ENCODE measurements at regions not wholly inside any gene's neighbourhood (a gene's known extent, or its start where the extent isn't known, plus 50 kb on each side); places are given as distances from the start of the nearest gene placed in this dataset.

DNA sequence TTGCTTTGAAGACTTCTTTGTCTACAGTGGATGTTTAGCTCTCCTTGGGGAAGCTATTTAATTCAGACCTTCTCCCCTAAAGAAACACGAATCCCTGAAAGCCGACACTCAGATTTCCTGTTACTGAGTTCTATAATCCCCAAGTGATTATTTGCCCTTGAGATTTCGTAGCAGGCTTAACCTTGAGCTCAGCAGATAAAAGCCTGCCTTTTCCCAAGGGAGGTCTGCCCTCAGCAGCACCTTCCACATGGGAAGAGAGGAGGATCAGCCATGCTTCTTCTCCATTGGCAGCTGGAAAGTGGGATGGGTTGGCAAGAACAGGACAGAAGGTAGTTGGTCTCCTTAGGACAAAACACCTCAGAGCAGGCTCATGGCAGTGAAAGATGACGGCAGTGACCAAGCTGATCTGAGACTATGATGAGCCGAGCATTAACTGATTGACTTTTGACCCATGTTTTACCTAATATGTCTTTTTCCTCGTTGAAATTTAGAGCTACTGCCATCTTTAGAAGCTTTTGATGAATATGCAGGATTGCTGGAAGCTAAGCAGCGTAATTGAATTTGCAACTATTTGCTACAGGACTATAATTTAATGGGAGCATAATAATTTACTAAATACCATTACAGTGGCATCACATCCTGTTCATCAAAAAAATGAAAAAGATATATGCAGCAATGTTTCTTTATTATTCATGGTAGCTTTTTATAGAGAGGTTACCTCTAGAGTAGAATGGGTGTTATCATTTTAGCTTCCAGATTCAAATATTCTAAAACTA is 511.1 kb upstream of the ID2 start:
- Histone ChIP-seq H2AFZ (peak overlapping the region; percentile 75), H3K4me2 (ENCODE audit: low read length) (no peak overlapping the region), H3K79me2 (no peaks in the 10 kb centered on the region), H3K9ac (no peak overlapping the region), H3K36me3 (ENCODE audit: control insufficient read depth, insufficient read depth, low read length) (no peaks in the 10 kb centered on the region), H3K4me3 (ENCODE audit: low read depth, low read length) (no peak overlapping the region), H3K27ac (no peak overlapping the region), H3K4me1 (peaks cover 14% of the 10 kb centered on the region), H3K9me3 (ENCODE audit: control insufficient read depth, low read length) (no peaks in the 10 kb centered on the region), H3K27me3 (ENCODE audit: control insufficient read depth, insufficient read depth, low read length) (no peaks in the 10 kb centered on the region)
- TF ChIP-seq, protein P1, sequence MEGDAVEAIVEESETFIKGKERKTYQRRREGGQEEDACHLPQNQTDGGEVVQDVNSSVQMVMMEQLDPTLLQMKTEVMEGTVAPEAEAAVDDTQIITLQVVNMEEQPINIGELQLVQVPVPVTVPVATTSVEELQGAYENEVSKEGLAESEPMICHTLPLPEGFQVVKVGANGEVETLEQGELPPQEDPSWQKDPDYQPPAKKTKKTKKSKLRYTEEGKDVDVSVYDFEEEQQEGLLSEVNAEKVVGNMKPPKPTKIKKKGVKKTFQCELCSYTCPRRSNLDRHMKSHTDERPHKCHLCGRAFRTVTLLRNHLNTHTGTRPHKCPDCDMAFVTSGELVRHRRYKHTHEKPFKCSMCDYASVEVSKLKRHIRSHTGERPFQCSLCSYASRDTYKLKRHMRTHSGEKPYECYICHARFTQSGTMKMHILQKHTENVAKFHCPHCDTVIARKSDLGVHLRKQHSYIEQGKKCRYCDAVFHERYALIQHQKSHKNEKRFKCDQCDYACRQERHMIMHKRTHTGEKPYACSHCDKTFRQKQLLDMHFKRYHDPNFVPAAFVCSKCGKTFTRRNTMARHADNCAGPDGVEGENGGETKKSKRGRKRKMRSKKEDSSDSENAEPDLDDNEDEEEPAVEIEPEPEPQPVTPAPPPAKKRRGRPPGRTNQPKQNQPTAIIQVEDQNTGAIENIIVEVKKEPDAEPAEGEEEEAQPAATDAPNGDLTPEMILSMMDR (IDR thresholded peaks at IDR 0.05) = no peak

DNA sequence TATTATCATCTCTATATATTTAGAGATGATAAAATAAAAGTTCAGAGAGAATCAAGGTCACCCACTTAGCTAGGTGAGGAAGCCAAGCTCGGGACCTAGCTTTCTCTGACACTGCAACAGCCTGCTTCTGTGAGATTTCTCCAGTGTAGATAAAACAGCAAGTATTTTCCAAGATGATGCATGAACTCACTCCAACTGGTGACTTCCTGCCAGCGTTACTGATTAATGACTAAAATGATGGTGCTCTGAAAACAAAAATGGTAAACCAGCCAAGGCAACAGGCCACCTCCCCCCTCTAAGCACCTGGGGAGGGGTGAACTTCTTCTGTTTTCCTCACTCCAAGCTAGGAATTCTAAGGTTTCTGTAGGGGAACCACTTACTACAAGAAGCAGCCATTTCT is 510.2 kb upstream of the ID2 start:
- Histone ChIP-seq H3K79me2 (no peaks in the 10 kb centered on the region), H2AFZ (peak overlapping the region; percentile 24)

DNA sequence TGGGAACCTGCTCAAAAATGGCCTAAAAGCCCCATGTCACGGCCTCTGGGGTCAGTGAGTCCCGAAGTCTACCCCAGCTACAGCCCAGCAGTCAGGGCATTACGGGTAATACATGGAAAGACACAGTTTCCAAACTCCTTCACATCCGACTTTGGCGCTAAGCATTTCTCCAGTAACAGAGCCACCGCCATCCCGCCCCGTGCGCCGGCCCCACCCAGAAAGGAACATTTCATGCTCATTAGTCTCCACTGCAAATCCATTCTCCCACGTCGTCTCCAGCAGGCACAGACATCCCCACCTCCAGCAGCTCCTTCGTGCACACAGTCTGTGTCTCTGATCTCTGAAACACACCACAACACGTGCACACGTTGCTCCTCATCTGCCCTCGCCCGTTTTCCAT is 509.2 kb upstream of the ID2 start:
- Histone ChIP-seq H3K9me3 (ENCODE audit: control insufficient read depth, low read length) (no peaks in the 10 kb centered on the region), H3K79me2 (no peaks in the 10 kb centered on the region), H3K27ac (no peak overlapping the region), H3K4me3 (ENCODE audit: low read depth, low read length) (no peak overlapping the region), H3K4me1 (peaks cover 14% of the 10 kb centered on the region), H3K9ac (no peak overlapping the region), H3K27me3 (ENCODE audit: control insufficient read depth, insufficient read depth, low read length) (no peaks in the 10 kb centered on the region), H2AFZ (no peak overlapping the region), H3K4me2 (ENCODE audit: low read length) (no peak overlapping the region), H3K36me3 (ENCODE audit: control insufficient read depth, insufficient read depth, low read length) (no peaks in the 10 kb centered on the region)
- TF ChIP-seq, protein P1 (IDR thresholded peaks at IDR 0.05) = no peak

More for the DNA sequence above, 510.2 kb upstream of the ID2 start:
- no peaks in the 10 kb centered on the region for H3K9me3 ChIP-seq (ENCODE audit: control insufficient read depth, low read length)
- TF ChIP-seq, protein P1 (IDR thresholded peaks at IDR 0.05) = no peak
- H3K36me3 ChIP-seq (ENCODE audit: control insufficient read depth, insufficient read depth, low read length) = no peaks in the 10 kb centered on the region
- no peak overlapping the region for H3K9ac ChIP-seq
- no peak overlapping the region for H3K4me3 ChIP-seq (ENCODE audit: low read depth, low read length)
- H3K27me3 ChIP-seq (ENCODE audit: control insufficient read depth, insufficient read depth, low read length) = no peaks in the 10 kb centered on the region
- H3K4me2 ChIP-seq (ENCODE audit: low read length) = no peak overlapping the region
- no peak overlapping the region for H3K27ac ChIP-seq
- peaks cover 14% of the 10 kb centered on the region for H3K4me1 ChIP-seq

DNA sequence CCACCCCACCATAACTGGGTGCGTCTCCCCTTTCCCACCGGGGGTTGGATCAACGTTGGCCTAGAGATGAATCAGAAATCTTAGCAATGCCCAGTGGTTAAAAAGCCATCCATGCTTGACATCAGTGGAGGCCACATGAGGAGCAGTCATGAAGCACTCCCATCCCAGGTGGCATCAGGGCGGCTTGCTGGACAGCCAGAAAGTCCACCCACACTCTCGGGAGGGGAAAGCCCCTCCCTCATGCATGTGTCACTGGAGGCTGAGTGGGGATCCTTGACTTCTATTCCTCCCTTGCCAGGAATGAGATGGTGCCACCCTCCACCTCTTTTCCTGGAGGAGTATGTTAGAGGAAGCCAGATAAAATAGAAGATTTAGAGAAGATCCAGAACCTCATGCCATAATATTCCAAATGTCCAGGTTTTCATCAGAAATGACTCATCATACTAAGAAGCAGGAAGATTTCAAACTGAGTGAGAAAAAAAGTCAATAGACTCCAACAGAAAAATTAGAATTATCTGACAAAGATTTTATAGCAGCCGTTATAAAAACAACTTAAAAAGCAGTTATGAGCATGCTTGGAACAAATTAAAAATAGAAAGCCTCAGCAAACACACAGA is 507.1 kb upstream of the ID2 start:
- H3K79me2 ChIP-seq = no peaks in the 10 kb centered on the region
- no peak overlapping the region for H3K4me2 ChIP-seq (ENCODE audit: low read length)
- no peak overlapping the region for H3K4me3 ChIP-seq (ENCODE audit: low read depth, low read length)
- H3K27me3 ChIP-seq (ENCODE audit: control insufficient read depth, insufficient read depth, low read length) = no peaks in the 10 kb centered on the region
- peaks cover 14% of the 10 kb centered on the region for H3K4me1 ChIP-seq
- no peaks in the 10 kb centered on the region for H3K9me3 ChIP-seq (ENCODE audit: control insufficient read depth, low read length)
- H3K9ac ChIP-seq = no peak overlapping the region
- no peak overlapping the region for H2AFZ ChIP-seq
- no peak overlapping the region for H3K27ac ChIP-seq
- TF ChIP-seq, protein P1 (IDR thresholded peaks at IDR 0.05) = no peak
- H3K36me3 ChIP-seq (ENCODE audit: control insufficient read depth, insufficient read depth, low read length) = no peaks in the 10 kb centered on the region

Data from parathyroid adenoma (tissue), 2 donors.